Stimulated activated CD4-positive, alpha-beta T cell treated with anti-CD3 and anti-CD28 coated beads, Interleukin-12 subunit alpha, Interleukin-12 subunit beta, amount 100 ng/mL, for 4 hours (primary cell): ENCODE measurements at regions not wholly inside any gene's neighbourhood (a gene's known extent, or its start where the extent isn't known, plus 50 kb on each side); places are given as distances from the start of the nearest gene placed in this dataset.
"Not testable (repeated sequence)": the region's sequence is repeated elsewhere in the genome, so short reads cannot be mapped to it uniquely, and the experiment has no call there.

Experiments
- DNase-seq: peaks from one replicate; pipeline ENCODE4 v3.0.0-alpha.2; 2020

DNA sequence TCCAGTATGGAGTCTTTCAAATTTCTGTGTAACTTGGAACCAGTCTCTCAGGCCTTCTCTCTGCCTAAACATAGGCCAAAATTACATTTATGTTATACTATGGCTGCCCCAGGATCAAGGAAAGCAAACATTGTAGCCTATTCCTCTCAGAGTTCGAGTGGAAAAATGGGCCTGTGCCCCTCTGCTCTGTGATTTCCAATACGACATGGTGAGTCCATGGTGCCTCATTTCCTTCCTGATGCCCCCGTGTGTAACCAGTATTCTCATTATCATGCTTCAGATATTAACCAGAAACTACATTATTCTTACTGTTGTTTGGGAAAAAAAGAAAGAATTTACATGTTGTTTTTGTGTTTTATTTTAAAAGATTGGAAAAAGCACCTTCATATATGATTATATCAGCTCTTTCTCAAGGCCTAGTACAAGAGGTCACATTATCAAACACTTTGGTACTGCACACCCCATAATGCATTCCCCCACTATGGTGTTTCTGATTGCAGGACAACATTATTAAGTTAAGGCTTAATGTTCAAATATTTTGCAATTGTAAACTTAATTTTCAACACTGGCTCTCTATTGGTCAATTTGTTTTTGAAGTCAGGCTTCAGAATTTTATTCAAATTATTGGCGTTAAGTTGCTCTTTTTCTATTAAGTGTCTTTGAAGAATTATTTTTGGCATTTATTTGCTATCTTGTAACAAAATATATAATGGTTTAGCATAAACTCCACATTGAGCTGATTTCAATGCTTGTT lies 151.8 kb upstream of the SLC27A6 start:
- DNase-seq, result no peak

DNA sequence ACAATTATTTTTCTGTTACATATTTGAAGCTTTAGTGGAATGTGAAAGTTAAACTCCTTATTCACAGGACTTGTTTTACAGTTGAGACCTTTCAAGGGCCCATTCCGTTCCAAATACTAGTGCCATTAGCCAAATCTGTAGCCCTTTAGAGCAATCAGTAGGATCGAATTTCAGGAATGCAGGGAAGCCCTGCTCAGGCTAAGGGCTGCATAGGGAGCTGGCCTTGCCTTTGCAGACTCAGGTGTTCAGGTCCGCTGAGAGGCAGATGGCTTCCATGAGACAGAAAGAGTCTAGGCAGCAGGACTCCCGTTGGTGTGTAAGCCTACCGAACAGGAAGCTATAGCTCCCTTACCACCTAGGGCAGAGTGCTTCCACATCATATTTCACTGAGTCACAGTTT lies 150.1 kb upstream of the SLC27A6 start:
- DNase-seq, result no peak

DNA sequence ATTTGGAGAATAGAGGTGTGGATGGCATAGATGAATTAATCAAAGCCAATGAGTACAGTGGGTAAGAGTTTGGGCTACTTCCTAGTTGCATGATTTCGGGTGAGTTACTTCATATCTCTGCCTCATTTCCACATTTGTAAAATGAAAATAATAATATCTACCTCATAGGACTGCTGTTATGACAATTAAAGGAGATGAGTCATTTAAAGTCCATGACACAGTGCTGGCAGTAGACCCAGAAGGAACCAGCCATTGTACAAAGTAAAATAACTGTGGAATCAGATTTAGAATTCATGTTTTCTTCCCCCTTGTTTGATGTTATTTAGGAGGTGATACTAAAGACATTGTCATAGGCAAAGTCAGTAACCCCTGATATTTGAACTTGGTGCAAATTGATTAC lies 139.5 kb upstream of the SLC27A6 start:
- DNase-seq, result no peak

DNA sequence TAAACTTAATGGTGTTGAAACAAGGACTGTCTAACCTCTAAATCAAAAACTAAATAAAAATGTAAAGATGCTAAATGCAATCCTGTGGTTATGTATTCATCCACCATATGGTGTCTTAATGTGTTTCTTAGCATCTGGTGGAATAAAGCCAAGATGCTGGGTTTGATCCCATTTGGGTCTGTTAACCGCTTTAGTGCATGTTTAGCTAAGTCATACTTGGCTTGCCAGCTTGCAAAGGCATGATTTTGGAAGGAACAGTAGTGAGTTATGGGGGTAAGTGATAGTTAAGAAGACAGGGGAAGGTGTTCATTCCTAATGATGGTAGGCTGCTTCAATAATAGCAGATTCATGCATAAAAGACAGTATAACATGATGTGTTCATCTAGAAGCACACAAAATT lies 139.0 kb upstream of the SLC27A6 start:
- no peak for DNase-seq

DNA sequence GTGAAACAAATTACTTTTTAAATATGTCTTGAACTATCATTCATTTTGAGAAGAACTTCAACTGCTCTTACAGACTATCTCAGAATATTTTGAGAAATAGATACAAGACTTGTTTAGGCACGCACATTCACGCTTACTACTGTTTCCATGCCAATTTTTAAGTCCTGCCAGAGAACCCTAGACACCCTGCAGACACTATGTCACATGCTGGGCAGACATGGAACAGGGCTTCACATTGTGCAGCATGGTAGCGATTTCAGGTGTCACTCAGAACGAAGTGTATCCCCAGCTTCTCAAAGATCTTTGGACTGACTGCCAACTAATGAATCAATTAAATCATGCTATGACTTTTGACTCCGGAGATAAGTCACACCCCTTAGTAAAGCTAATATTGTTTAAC lies 128.7 kb upstream of the SLC27A6 start:
- DNase-seq, result no peak

DNA sequence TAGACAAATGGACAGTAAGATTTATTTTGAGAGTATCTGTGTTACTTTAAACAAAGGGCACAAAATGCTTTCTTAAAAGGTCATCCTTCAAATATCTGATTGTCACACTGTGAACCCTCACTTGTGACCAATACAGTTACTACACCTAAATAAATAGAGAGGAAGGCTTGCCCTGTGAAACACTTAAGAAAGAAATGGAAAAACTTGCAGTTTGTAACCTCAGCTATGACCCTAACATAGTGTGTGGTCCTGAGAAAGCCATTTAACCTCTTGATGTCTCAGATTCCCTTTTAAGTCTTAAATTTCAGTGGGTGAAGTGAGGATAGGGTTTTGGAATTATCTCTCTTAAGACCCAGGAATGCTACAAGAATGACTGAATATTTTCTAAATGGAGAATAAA lies 126.7 kb upstream of the SLC27A6 start:
- no peak for DNase-seq

DNA sequence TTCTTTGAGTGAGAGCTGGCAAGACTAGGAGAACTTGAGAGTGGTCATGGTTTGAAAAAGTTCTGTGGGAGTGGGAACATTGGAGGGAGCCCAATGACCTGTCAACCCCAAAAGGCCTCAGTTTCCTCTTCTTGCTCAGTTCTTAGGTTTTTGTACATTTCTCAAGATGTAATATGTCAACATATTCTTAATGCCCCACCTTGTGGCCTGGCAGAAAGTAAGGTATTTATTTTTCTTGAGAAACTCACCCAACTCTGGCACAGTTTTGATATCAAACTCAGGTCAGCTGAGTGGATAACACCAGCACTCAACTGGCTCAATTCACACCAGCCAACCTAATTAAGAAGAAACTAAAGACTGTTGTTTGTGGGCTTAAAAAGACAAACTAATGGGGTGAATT lies 123.0 kb upstream of the SLC27A6 start:
- DNase-seq, result no peak

DNA sequence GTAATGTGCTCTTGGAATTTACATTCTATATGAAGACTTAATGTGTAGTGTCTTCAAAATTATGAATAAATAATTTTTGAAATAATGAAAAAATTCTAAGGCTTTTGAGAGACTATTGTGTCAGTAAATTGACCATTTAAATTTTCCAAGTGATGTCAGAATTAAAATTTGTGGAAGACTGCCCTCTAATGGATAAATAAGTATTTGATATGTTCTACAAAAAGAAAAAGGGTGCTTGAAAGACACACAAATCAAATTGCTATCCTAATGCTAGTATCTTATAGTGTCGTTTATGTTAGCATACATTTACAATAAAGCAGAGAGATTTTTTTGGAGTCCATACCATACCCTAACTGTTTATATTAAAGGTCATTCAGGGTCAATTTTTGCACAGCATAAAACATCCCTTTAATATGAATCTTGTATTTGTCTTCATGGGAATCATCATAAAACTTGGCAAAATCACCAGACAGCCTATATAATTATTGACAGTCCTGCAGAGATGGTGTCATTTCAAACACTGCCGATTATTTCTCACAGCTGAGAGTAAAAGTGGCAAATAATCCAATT lies 120.8 kb upstream of the SLC27A6 start:
- no peak for DNase-seq

DNA sequence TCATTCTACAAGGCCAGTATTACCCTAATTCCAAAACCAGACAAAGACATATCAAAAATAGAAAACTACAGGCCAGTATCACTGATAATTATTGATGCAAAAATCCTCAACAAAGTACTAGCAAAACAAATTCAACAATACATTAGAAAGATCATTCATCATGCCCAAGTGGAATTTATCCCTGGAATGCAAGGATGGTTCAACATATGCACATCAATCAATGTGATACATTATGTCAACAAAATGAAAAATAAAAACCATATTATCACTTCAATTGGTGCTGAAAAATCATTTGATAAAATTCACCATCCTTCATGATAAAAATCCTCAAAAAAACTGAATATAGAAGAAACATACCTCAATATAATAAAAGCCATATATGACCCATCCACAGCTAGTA lies 115.2 kb upstream of the SLC27A6 start:
- no peak for DNase-seq

DNA sequence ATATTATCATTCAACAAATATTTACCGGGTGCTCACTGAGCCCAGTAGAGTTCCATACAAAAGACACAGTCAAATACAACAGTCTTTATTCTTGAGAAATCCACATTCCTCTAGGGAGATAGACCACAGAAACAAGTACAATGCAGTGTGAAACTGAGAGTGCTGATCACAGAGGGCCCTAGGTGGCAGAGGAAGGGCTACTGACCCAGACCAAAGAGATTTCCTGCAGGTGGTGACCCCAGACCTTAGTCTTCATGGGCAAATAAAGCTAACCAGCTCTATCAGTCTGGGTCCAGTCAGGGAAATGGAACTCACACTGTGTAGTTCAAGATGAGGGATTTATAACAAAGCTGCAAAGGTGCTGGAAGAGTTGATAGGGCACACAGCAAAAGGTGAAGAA lies 110.4 kb upstream of the SLC27A6 start:
- DNase-seq, result no peak

DNA sequence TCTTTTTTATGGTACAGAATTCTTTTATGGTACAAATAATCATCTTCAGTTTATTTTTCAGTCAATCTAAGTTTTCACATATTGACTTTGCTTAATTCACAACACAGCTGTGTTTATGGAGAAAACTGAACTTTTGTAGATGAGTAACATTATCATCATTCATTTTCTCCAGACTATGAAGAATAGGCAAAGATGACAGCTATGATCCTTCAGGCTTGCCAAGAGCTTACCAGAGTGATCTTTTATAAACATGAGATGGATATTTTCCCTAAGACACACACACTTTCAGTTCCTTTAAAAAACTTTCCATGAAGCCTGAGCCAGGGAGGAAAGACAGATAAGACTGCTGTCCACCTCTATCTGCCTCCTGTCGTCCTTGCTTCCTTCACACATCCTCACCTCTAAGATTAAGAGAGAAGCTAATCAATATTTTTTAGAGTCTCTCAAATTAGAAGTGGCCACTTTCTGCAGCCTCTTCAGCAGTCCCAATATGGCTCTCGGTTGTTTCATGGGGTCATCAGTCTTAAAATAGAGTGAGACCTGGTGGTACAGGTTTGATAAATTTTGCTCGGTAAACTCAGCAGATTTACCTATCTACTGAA lies 108.1 kb upstream of the SLC27A6 start:
- DNase-seq, result no peak

DNA sequence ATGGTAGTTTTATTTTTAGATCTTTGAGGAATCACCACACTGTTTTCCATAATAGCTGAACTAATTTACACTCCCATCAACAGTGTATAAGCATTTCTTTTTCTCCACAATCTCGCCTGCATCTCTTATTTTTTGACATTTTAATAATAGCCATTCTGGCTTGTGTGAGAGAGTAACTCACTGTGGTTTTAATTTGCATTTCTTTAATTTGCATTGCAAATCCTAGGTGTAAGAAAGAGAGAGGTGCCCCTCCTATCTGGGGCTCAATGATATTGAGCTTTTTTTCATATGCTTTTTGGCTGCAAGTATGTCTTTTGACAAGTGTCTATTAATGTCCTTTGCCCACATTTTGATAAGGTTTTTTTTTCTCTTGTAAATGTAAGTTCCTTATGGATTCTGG lies 106.3 kb upstream of the SLC27A6 start:
- no peak for DNase-seq

DNA sequence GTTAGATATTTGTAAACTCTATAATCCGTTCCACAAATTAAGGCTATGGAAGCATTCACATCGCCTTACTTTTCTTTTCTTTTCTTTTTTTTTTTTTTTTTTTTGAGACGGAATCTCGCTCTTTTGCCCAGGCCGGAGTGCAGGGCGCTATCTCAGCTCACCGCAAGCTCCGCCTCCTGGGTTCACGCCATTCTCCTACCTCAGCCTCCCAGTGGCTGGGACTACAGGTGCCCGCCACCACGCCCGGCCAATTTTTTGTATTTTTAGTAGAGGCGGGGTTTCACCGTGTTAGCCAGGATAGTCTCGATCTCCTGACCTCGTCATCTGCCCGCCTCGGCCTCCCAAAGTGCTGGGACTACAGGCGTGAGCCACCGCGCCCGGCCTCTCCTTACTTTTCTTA lies 104.1 kb upstream of the SLC27A6 start:
- not testable (repeated sequence) for DNase-seq

DNA sequence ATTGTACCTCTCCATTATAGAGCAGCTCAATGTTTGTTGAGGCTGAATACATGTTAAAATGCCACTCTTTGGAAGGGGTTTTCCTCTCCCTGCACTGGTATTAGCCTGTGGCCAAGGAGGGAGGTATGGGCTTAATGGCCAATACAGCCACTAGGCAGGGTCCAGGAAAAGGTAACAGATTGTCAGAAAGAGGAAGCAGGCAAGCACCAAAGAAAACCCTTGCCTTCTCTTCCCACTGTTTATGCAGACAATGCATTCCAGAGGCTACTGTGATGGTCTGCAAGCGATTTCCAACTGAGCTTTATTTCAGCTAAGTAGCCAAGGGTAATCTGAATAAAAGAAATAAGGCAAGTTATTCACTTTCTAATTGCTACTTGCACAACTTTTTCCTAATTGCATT lies 95.3 kb upstream of the SLC27A6 start:
- no peak for DNase-seq

DNA sequence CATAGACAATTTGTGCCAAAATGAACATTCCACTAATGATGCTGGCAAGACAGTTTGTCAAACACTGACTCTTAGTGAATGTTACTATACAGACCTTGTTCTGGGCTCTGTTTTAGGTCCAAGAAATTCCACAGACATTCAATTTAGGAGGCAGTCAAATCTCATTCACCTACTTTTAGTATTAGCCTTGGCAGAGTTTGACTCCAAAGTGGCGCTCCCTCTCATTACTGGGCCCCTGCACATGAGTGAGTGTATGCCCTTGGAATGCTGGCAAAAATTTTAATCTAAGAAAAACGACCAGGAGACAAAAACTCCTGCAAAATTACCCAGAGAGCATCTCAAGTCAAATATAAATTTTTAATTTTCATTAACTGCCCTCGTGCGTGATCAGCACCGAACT lies 94.9 kb upstream of the SLC27A6 start:
- no peak for DNase-seq

DNA sequence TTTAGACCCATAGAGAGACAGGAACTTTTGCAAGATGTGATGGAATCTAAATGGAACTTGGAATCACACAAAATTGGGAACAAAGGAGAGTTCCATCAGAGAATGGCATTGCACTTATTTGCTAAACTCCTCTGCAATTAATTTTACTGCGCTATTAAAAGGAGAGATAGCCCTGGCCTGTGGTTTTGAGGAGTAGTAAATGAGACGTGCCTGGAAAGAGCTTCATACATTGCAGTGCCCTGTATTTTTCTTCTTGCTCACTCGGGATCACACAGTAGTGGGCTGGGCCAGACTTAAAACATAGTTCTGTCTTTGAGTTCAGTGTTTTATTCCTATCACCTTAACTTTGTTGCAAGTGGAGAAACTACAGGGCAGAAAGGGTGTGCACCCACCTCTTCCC lies 94.4 kb upstream of the SLC27A6 start:
- no peak for DNase-seq

DNA sequence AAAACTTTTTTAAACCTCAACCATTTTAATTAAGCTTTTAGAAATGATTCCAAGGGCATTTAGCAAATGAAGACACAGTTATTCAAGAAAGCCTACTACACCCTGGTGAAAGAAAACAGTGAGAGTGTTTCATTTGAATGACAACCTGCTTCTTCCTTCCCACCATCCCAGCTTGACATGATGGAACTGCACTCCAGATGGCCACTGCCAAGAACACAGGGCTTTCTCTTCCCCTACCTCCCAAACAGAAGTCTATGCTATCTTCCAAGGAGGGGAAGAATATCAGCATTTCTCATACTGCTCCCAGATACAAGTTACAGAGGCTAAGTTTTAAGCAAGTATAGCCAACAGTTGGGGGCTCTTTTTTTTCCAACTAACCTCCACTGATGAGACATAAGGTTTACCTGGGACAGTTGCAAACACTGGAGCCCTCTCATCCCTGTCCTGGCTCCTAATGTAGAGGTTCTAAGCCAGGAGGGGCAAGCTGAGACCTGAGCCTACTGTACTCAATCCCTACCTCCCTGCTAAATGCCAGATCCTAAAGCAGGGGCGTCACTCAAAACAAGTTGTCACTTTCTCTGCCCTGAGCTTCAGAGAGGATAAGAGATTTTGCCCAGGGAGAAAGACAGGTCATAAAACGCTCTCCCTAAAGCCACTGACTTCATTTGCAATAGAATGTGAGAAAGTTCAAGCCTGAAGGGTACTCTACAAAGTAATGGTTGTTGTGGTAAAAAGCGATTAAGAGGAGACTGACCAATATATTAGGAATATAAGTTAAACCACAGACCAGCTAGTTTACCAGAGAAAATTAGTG lies 88.5 kb upstream of the SLC27A6 start:
- DNase-seq, result no peak

DNA sequence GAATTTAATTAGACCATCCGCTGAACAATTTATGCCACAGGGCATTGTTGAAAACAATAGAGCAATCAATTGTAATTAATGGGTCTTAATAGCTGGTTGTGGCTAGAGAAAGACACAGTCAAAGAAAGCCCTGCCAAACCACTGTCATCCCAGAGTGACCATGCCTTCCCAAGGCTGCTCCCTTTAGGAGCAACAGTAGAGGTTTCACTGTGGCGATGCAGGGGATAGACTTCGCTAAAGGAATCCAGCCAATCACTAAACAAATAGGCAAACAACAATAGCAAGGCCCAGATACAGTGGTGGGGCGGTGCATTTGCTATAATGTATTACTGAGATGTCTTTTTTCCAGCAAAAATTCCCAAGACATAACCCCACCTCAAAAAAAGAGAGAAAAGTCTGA lies 87.8 kb upstream of the SLC27A6 start:
- DNase-seq, result no peak

DNA sequence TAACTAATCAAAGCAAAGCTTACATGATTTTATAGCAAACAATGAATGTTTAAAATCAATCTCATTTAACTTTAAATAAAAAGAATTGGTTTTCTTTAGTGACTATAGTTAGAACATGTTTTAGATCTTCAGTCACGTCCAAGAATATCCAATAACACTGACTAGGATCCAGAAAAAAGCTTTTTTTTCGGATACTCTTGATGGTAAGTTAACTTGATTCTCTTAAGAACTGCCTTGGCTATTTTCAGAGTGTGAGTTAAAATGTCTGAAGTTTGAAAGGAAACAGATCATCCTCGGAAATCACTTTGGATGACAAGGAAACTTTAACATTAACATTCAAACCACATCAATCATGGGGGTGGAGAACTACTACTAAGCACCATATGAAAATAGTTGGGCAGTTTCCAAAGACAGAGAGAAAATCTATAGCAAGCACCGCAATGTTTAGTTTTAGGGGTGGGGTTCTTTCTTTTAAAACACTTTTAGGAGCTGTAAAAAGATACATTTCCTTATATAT lies 83.7 kb upstream of the SLC27A6 start:
- DNase-seq, result no peak

DNA sequence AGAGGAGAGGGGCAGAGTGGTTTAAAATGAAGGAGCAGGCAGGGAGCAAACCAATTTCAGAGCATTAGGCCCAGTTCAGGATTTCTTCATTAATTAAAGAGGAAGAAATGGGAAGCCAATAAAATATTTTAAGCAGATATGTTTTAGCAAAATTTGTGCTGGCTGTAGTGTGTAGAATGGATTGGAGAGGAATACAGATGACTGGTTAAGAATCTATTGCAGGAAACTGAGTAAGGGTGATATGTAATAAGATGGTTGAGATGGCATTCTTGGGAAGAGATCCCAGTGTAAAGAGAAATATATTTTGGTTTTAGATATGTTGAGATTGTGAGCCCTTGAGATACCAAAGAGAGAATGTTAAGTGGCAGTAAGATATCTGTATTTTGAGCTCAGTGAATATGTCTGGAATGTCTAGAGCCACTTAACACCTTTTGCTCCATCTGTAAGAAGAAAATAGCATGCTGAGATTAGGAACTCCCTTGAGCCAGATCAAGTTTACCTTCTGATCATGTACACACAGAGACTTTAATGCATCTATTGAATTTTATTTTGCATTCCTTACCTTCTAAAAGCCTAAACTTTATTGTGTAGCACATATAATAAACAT lies 79.5 kb upstream of the SLC27A6 start:
- no peak for DNase-seq

DNA sequence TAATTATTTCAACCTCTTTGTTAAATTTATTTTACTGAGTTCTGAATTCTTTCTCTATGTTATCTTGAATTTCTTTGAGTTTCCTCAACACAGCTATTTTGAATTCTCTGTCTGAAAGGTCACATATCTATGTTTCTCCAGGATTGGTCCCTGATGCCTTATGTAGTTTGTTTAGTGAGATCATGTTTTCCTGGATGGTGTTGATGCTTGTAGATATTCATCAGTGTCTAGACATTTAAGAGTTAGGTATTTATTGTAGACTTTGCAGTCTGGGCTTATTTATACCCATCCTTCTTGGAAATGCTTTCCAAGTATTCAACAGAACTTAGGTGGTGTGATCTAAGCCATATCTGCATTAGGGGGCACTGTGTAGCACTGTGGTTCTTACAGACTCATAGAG lies 70.2 kb upstream of the SLC27A6 start:
- no peak for DNase-seq

DNA sequence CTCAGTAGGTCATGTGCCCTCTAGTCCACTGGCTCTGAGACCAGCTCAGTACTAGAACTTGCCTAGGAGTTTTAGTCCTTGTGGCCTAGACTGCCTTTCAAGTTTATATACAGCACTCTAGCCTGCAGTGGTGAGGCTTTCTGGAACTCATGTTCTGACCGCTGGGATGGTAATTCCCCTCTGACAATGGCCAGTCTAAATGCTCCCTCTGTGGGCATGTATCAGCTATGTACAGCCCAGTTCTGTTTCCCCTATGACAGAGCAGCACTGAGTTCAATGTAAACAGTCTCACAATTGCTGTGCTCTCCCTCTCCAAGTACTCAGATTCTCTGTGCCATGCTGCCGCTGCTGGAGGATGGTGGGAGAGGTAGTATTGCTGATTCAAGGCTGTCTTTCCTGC lies 68.6 kb upstream of the SLC27A6 start:
- no peak for DNase-seq

DNA sequence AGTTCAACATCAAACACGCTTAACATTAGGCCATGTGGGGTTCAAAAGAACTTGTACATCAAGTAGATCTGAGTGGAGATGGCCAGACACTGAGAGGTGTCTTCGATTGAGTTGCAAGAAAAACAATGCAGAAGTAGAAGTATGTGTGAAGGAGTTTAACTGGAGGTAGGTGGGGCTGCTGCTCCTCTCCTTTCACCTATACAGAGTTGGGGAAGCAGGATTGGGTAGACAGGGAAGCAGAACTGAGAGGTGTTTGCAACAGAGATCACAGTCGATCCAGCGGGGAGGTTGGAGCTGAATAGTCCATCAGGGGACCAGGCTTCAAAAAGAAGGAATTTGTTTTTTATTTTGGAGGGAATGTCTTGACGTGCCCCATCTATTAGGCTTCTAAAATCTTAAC lies 61.7 kb upstream of the SLC27A6 start:
- no peak for DNase-seq
